ENCODE measurements at regions not wholly inside any gene's neighbourhood (a gene's known extent, or its start where the extent isn't known, plus 50 kb on each side); places are given as distances from the start of the nearest gene placed in this dataset.

DNA sequence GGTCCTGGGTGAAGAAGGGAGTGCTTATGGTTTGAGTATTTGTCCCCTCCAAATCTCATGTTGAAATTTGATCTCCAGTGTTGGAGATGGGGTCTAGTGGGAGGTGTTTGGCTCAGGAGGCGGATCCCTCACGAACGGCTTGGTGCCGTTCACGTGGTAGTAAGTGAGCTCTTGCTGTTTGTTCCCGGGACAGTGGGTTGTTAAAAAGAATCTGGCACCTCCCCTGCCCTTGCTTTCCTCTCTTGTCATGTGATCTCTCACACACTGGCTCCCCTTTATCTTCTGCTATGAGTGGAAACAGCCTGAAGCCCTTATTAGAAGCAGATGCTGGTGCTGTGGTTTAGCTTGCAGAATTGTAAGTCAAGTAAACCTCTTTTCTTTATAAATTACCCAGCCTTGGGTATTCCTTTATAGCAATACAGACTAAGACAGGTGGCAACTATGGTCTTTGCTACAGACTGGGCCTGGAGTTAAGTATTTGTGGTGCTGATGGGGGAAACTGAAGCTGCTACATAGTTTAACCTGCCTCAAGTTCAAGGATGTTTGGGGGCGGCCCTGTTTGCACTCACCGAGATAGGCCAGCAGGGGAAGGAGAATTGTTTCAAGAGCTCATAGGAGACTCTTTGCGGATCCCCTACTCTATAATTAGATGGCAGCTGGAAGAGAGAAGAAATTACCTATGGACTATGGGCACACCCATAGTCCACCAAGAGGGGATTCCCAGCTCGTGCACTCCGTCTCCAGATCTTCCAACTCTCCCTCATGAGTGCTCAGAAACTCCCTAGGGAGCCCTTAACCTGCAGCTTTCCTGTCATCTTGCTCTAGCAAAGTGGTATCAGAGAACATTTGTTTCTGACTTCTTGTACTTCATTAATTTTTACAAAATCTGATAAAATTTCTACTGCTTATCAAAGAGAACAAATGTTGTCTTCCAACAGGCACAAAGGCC, 164.6 kb downstream of the SLC15A5 start:
- H3F3A ChIP-seq (ENCODE audit: insufficient read depth, low read length): no peaks in the 10 kb centered on the region
- H3K9me2 ChIP-seq (ENCODE audit: low read depth, low read length): no peaks in the 10 kb centered on the region
- no peaks in the 10 kb centered on the region for H3K4me1 ChIP-seq (ENCODE audit: insufficient read depth, low read length, severe bottlenecking)
- H4K20me1 ChIP-seq (ENCODE audit: insufficient read depth, low read length): no peaks in the 10 kb centered on the region
- H3K27me3 ChIP-seq (ENCODE audit: insufficient read depth, low read length): no peaks in the 10 kb centered on the region
- no peak overlapping the region for H2AFZ ChIP-seq (ENCODE audit: low read length)
- H3K79me2 ChIP-seq (ENCODE audit: insufficient read depth, low read length): no peaks in the 10 kb centered on the region
- no peak overlapping the region for H3K27ac ChIP-seq (ENCODE audit: low read depth, low read length, poor library complexity, severe bottlenecking)
- H3K9me3 ChIP-seq (ENCODE audit: low read length): no peaks in the 10 kb centered on the region
- no peak overlapping the region for H3K9ac ChIP-seq (ENCODE audit: low read length)
- TF ChIP-seq, protein P1, sequence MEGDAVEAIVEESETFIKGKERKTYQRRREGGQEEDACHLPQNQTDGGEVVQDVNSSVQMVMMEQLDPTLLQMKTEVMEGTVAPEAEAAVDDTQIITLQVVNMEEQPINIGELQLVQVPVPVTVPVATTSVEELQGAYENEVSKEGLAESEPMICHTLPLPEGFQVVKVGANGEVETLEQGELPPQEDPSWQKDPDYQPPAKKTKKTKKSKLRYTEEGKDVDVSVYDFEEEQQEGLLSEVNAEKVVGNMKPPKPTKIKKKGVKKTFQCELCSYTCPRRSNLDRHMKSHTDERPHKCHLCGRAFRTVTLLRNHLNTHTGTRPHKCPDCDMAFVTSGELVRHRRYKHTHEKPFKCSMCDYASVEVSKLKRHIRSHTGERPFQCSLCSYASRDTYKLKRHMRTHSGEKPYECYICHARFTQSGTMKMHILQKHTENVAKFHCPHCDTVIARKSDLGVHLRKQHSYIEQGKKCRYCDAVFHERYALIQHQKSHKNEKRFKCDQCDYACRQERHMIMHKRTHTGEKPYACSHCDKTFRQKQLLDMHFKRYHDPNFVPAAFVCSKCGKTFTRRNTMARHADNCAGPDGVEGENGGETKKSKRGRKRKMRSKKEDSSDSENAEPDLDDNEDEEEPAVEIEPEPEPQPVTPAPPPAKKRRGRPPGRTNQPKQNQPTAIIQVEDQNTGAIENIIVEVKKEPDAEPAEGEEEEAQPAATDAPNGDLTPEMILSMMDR (IDR thresholded peaks at IDR 0.05; ENCODE audit: low read length): no peak
- TF ChIP-seq EZH2 (IDR thresholded peaks at IDR 0.05; ENCODE audit: borderline replicate concordance, low read length): no peak
- no peak overlapping the region for H3K4me2 ChIP-seq (ENCODE audit: low read length)
- no peaks in the 10 kb centered on the region for H3K36me3 ChIP-seq (ENCODE audit: insufficient read depth, low read length)
- H3K4me3 ChIP-seq (ENCODE audit: low read depth, low read length, poor library complexity, severe bottlenecking): no peak overlapping the region

GRCh38 chr12:16112130-16112529, 165.4 kb downstream of the SLC15A5 start:
- Histone ChIP-seq H3K27ac (ENCODE audit: low read depth, low read length, poor library complexity, severe bottlenecking) (no peak overlapping the region), H2AFZ (ENCODE audit: low read length) (no peak overlapping the region)

DNA sequence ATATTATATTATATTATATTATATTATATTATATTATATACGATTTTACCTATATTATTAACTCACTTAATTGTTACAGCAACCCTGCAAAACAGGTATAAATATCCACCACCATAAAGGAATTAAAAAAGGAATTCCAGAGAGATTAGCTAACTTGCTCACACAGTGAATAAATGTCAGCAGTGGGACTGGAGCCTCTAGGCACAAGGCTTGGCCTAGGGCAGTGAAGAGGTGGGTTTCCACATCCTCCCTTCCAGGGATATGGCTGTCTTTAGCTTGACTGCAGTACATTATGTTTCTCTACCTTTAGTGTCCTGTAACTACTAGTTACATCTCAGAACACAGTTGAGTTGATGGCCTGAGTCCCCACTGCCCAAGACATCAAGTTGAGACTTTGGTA, 166.9 kb downstream of the SLC15A5 start:
- no peaks in the 10 kb centered on the region for H3F3A ChIP-seq (ENCODE audit: insufficient read depth, low read length)
- H3K27me3 ChIP-seq (ENCODE audit: insufficient read depth, low read length): no peaks in the 10 kb centered on the region
- no peak overlapping the region for H3K9ac ChIP-seq (ENCODE audit: low read length)
- H3K4me3 ChIP-seq (ENCODE audit: low read depth, low read length, poor library complexity, severe bottlenecking): no peak overlapping the region
- H3K36me3 ChIP-seq (ENCODE audit: insufficient read depth, low read length): no peaks in the 10 kb centered on the region
- H4K20me1 ChIP-seq (ENCODE audit: insufficient read depth, low read length): no peaks in the 10 kb centered on the region
- no peak for TF ChIP-seq EZH2 (IDR thresholded peaks at IDR 0.05; ENCODE audit: borderline replicate concordance, low read length)
- TF ChIP-seq, protein P1 (IDR thresholded peaks at IDR 0.05; ENCODE audit: low read length): no peak
- no peak overlapping the region for H3K4me2 ChIP-seq (ENCODE audit: low read length)
- no peaks in the 10 kb centered on the region for H3K9me2 ChIP-seq (ENCODE audit: low read depth, low read length)
- H2AFZ ChIP-seq (ENCODE audit: low read length): no peak overlapping the region
- H3K27ac ChIP-seq (ENCODE audit: low read depth, low read length, poor library complexity, severe bottlenecking): no peak overlapping the region
- no peaks in the 10 kb centered on the region for H3K4me1 ChIP-seq (ENCODE audit: insufficient read depth, low read length, severe bottlenecking)
- H3K79me2 ChIP-seq (ENCODE audit: insufficient read depth, low read length): no peaks in the 10 kb centered on the region
- H3K9me3 ChIP-seq (ENCODE audit: low read length): no peaks in the 10 kb centered on the region

More at GRCh38 chr12:16112130-16112529, 165.4 kb downstream of the SLC15A5 start:
- Histone ChIP-seq H3K79me2 (ENCODE audit: insufficient read depth, low read length) (no peaks in the 10 kb centered on the region), H3K9ac (ENCODE audit: low read length) (no peak overlapping the region), H3K4me1 (ENCODE audit: insufficient read depth, low read length, severe bottlenecking) (no peaks in the 10 kb centered on the region), H3K9me2 (ENCODE audit: low read depth, low read length) (no peaks in the 10 kb centered on the region), H3K27me3 (ENCODE audit: insufficient read depth, low read length) (no peaks in the 10 kb centered on the region), H3K9me3 (ENCODE audit: low read length) (no peaks in the 10 kb centered on the region), H3K4me2 (ENCODE audit: low read length) (no peak overlapping the region), H3K36me3 (ENCODE audit: insufficient read depth, low read length) (no peaks in the 10 kb centered on the region), H4K20me1 (ENCODE audit: insufficient read depth, low read length) (no peaks in the 10 kb centered on the region), H3K4me3 (ENCODE audit: low read depth, low read length, poor library complexity, severe bottlenecking) (no peak overlapping the region), H3F3A (ENCODE audit: insufficient read depth, low read length) (no peaks in the 10 kb centered on the region)
- TF ChIP-seq EZH2 (IDR thresholded peaks at IDR 0.05; ENCODE audit: borderline replicate concordance, low read length): no peak
- TF ChIP-seq, protein P1 (IDR thresholded peaks at IDR 0.05; ENCODE audit: low read length): no peak
